H9 (cell line): ENCODE measurements at regions not wholly inside any gene's neighbourhood (a gene's known extent, or its start where the extent isn't known, plus 50 kb on each side); places are given as distances from the start of the nearest gene placed in this dataset.

Experiments used
- DNase-seq: peaks from one replicate; pipeline ENCODE4 v3.0.0-alpha.2; 2017
- H2AFZ ChIP-seq: one replicate; pipeline ENCODE4 v1.6.1; 2013; ENCODE audit warnings: mild to moderate bottlenecking, low read length, control low read depth, moderate library complexity
- H2AK5ac ChIP-seq: 2 replicates; pipeline ENCODE4 v1.6.1; 2013; ENCODE audit warnings: low read length, control low read depth, mixed read lengths; ENCODE audit not compliant: insufficient read length
- H2BK120ac ChIP-seq: one replicate; pipeline ENCODE4 v1.6.1; 2013; ENCODE audit warnings: low read depth, mild to moderate bottlenecking, low read length, control low read depth, inconsistent platforms; ENCODE audit not compliant: poor library complexity, severe bottlenecking
- H2BK12ac ChIP-seq: 2 replicates; pipeline ENCODE4 v1.6.1; 2013; ENCODE audit warnings: low read length, control low read depth, mixed read lengths, low read depth; ENCODE audit not compliant: insufficient read length
- H2BK15ac ChIP-seq: 2 replicates; pipeline ENCODE4 v1.6.1; 2013; ENCODE audit warnings: low read depth, low read length, control low read depth
- H2BK20ac ChIP-seq: one replicate; pipeline ENCODE4 v1.6.1; 2013; ENCODE audit warnings: low read depth, mild to moderate bottlenecking, low read length, control low read depth, inconsistent platforms; ENCODE audit not compliant: poor library complexity, severe bottlenecking
- H2BK5ac ChIP-seq: 2 replicates; pipeline ENCODE4 v1.6.1; 2013; ENCODE audit warnings: low read length, control low read depth, mixed read lengths; ENCODE audit not compliant: insufficient read length
- H3K14ac ChIP-seq: 2 replicates; pipeline ENCODE4 v1.6.1; 2013; ENCODE audit warnings: low read length, control low read depth; ENCODE audit not compliant: insufficient read depth
- H3K18ac ChIP-seq: 2 replicates; pipeline ENCODE4 v1.6.1; 2013; ENCODE audit warnings: low read depth, mild to moderate bottlenecking, mixed read lengths, low read length, control low read depth; ENCODE audit not compliant: insufficient read length
- H3K23ac ChIP-seq: 2 replicates; pipeline ENCODE4 v1.6.1; 2013; ENCODE audit warnings: low read length, control low read depth, mixed read lengths, low read depth; ENCODE audit not compliant: insufficient read length
- H3K23me2 ChIP-seq: 2 replicates; pipeline ENCODE4 v1.6.1; 2013; ENCODE audit warnings: low read depth, mild to moderate bottlenecking, mixed read lengths, low read length, control low read depth; ENCODE audit not compliant: insufficient read length, poor library complexity, severe bottlenecking
- H3K27ac ChIP-seq: 2 replicates; pipeline ENCODE4 v1.5.1; 2013; ENCODE audit warnings: low read length, control low read depth, mixed read lengths, low read depth; ENCODE audit not compliant: insufficient read length
- H3K27me3 ChIP-seq: 2 replicates; pipeline ENCODE4 v1.6.1; 2013; ENCODE audit warnings: low read length, control low read depth, inconsistent platforms; ENCODE audit not compliant: insufficient read depth
- H3K4ac ChIP-seq: 2 replicates; pipeline ENCODE4 v1.6.1; 2013; ENCODE audit warnings: low read depth, mild to moderate bottlenecking, control low read depth, inconsistent platforms, low read length, moderate library complexity
- H3K4me1 ChIP-seq: 2 replicates; pipeline ENCODE4 v1.6.1; 2013; ENCODE audit warnings: low read length, control low read depth, inconsistent platforms; ENCODE audit not compliant: insufficient read depth
- H3K4me2 ChIP-seq: 2 replicates; pipeline ENCODE4 v1.6.1; 2013; ENCODE audit warnings: low read length, control low read depth, mixed read lengths; ENCODE audit not compliant: insufficient read length, insufficient read depth
- H3K56ac ChIP-seq: 2 replicates; pipeline ENCODE4 v1.6.1; 2013; ENCODE audit warnings: low read depth, mild to moderate bottlenecking, mixed read lengths, low read length, control low read depth; ENCODE audit not compliant: insufficient read length
- H3K79me1 ChIP-seq: 2 replicates; pipeline ENCODE4 v1.6.1; 2013; ENCODE audit warnings: low read depth, mild to moderate bottlenecking, moderate library complexity, low read length, control low read depth, inconsistent platforms; ENCODE audit not compliant: insufficient read depth, poor library complexity, severe bottlenecking
- H3K79me2 ChIP-seq: 2 replicates; pipeline ENCODE4 v1.6.1; 2013; ENCODE audit warnings: low read length, control low read depth, inconsistent platforms; ENCODE audit not compliant: insufficient read depth
- H3K9ac ChIP-seq: 2 replicates; pipeline ENCODE4 v1.6.1; 2013; ENCODE audit warnings: low read length, control low read depth, mixed read lengths; ENCODE audit not compliant: insufficient read length; ENCODE audit errors: extremely low read depth
- H3K9me3 ChIP-seq: one replicate; pipeline ENCODE4 v1.6.1; 2013; ENCODE audit warnings: low read depth, low read length, inconsistent platforms; ENCODE audit not compliant: control insufficient read depth
- H3T11ph ChIP-seq: one replicate; pipeline ENCODE4 v1.6.1; 2013; ENCODE audit warnings: mild to moderate bottlenecking, low read length, control low read depth, inconsistent platforms
- H4K20me1 ChIP-seq: one replicate; pipeline ENCODE4 v1.6.1; 2013; ENCODE audit not compliant: control insufficient read depth, insufficient read length, insufficient read depth
- H4K5ac ChIP-seq: 2 replicates; pipeline ENCODE4 v1.6.1; 2013; ENCODE audit warnings: low read depth, mild to moderate bottlenecking, mixed read lengths, low read length, control low read depth; ENCODE audit not compliant: insufficient read length
- H4K8ac ChIP-seq: replicated peaks from 2 replicates; pipeline ENCODE4 v1.6.1; 2013; ENCODE audit warnings: low read length, control low read depth, mixed read lengths, low read depth; ENCODE audit not compliant: insufficient read length
- H4K91ac ChIP-seq: 2 replicates; pipeline ENCODE4 v1.6.1; 2013; ENCODE audit warnings: low read depth, mild to moderate bottlenecking, moderate library complexity, mixed read lengths, low read length, control low read depth; ENCODE audit not compliant: insufficient read length
- H3K27ac Mint-ChIP-seq, 3 experiments: 2 replicates in 2 of 3; 3 replicates in 1 of 3; pipeline ENCODE4 v1.8.0; 2020 to 2021; ENCODE audit warnings: mixed read lengths in 3 of 3, mild to moderate bottlenecking in 1 of 3, moderate library complexity in 1 of 3
- H3K27me3 Mint-ChIP-seq: 2 replicates; pipeline ENCODE4 v1.8.0; 2021; ENCODE audit warnings: low read depth, mild to moderate bottlenecking, moderate library complexity, mixed read lengths
- H3K36me3 Mint-ChIP-seq, 3 experiments: 2 replicates in 2 of 3; 3 replicates in 1 of 3; pipeline ENCODE4 v1.8.0; 2020 to 2021; ENCODE audit warnings: low read depth in 3 of 3, mixed read lengths in 3 of 3; ENCODE audit not compliant: insufficient read depth in 1 of 3
- H3K4me1 Mint-ChIP-seq, 2 experiments: 2 replicates each; pipeline ENCODE4 v1.8.0; 2020; ENCODE audit warnings: mixed read lengths in 2 of 2
- H3K4me3 Mint-ChIP-seq, 2 experiments: 2 replicates in 1 of 2; 3 replicates in 1 of 2; pipeline ENCODE4 v1.8.0; 2020 to 2021; ENCODE audit warnings: mild to moderate bottlenecking in 2 of 2, mixed read lengths in 2 of 2, moderate library complexity in 1 of 2
- H3K9me3 Mint-ChIP-seq, 2 experiments: 2 replicates in 1 of 2; 3 replicates in 1 of 2; pipeline ENCODE4 v1.8.0; 2020; ENCODE audit warnings: mild to moderate bottlenecking in 2 of 2, mixed read lengths in 2 of 2, moderate library complexity in 1 of 2
- TF ChIP-seq, protein P1 (sequence below): fragments of 200-600 bp; sonication (generic); conservative IDR thresholded peaks from 3 replicates; pipeline ENCODE4 v1.8.0; 2021; ENCODE audit warnings: antibody characterized with exemption, mild to moderate bottlenecking

DNA sequence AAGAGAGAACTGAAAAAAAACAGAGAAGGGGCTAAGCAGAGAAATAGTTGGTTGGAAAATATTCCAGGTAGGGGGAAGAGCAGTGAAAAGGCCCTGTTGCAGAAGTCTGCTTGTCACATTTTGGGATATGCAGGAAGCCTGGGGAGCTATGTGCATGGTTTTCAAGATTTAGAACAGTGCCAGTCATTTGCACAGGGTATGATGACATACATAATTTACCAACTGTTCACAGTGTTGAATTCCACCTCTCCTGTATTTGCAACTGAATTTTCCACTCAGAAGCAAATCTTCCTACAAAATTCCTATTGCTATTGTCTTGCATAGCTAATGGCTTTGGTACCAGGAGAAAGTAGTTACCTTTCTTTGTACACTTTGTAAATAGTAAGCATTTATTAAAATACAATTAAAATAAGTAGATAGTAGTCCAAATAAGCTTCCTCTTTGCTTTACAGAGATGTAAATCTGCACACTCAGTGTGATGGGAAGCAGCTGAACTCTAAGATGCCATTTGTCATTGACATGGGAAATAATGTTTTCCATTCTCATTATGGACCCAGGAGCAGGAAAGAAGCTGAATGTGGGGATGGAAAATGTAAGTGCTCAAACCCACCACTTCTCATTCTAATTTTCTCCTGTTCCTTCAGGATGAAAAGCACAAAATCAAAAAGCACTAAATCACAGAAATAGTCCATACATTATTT, 177.4 kb downstream of the BTG1 start:
- Histone ChIP-seq H4K5ac (no peak overlapping the region), H3K4ac (no peak overlapping the region), H3K23ac (no peak overlapping the region), H3K23me2 (no peaks in the 10 kb centered on the region), H2BK12ac (no peak overlapping the region), H2BK15ac (no peak overlapping the region), H2AK5ac (no peak overlapping the region), H4K20me1 (no peaks in the 10 kb centered on the region), H3K9ac (no peak overlapping the region), H4K91ac (no peak overlapping the region), H3K9me3 (no peaks in the 10 kb centered on the region), H3K14ac (no peak overlapping the region), H3K18ac (no peak overlapping the region), H2BK120ac (no peak overlapping the region), H2BK20ac (no peak overlapping the region), H3K56ac (no peak overlapping the region), H3T11ph (no peak overlapping the region), H3K79me2 (no peaks in the 10 kb centered on the region), H3K27ac (no peak overlapping the region), H3K27me3 (no peaks in the 10 kb centered on the region), H4K8ac (no peak overlapping the region), H3K4me2 (no peak overlapping the region), H3K4me1 (no peaks in the 10 kb centered on the region), H2AFZ (no peak overlapping the region), H3K79me1 (no peaks in the 10 kb centered on the region), H2BK5ac (no peak overlapping the region)
- no peak overlapping the region for H3K4me3 Mint-ChIP-seq
- no peak overlapping the region for H3K27ac Mint-ChIP-seq
- peaks cover 0 to 8% of the 10 kb centered on the region in 2 experiments; a peak in 2 of 4 replicates for H3K4me1 Mint-ChIP-seq
- no peaks in the 10 kb centered on the region for H3K27me3 Mint-ChIP-seq
- TF ChIP-seq, protein P1, sequence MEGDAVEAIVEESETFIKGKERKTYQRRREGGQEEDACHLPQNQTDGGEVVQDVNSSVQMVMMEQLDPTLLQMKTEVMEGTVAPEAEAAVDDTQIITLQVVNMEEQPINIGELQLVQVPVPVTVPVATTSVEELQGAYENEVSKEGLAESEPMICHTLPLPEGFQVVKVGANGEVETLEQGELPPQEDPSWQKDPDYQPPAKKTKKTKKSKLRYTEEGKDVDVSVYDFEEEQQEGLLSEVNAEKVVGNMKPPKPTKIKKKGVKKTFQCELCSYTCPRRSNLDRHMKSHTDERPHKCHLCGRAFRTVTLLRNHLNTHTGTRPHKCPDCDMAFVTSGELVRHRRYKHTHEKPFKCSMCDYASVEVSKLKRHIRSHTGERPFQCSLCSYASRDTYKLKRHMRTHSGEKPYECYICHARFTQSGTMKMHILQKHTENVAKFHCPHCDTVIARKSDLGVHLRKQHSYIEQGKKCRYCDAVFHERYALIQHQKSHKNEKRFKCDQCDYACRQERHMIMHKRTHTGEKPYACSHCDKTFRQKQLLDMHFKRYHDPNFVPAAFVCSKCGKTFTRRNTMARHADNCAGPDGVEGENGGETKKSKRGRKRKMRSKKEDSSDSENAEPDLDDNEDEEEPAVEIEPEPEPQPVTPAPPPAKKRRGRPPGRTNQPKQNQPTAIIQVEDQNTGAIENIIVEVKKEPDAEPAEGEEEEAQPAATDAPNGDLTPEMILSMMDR, result no peak
- H3K36me3 Mint-ChIP-seq, result peaks cover 5 to 18% (median 6%) of the 10 kb centered on the region in 3 experiments; a peak in 6 of 7 replicates
- no peak for DNase-seq
- peaks cover 16 to 17% of the 10 kb centered on the region in 2 experiments for H3K9me3 Mint-ChIP-seq
